ENCODE measurements at regions not wholly inside any gene's neighbourhood (a gene's known extent, or its start where the extent isn't known, plus 50 kb on each side); places are given as distances from the start of the nearest gene placed in this dataset.

GRCh38 chr2:228378696-228379425 is 197.4 kb upstream of the SPHKAP start:
- TF ChIP-seq CTCF (IDR thresholded peaks at IDR 0.05; ENCODE audit: partially characterized antibody, unreplicated experiment): no peak
- peaks cover 3% of the 10 kb centered on the region for H3K4me1 Mint-ChIP-seq (ENCODE audit: low read depth, unreplicated experiment)
- peaks cover 2% of the 10 kb centered on the region for H3K27me3 Mint-ChIP-seq (ENCODE audit: unreplicated experiment)
- no peaks in the 10 kb centered on the region for H3K9me3 Mint-ChIP-seq (ENCODE audit: unreplicated experiment)
- no peak overlapping the region for H3K4me3 Mint-ChIP-seq (ENCODE audit: unreplicated experiment)
- H3K27ac Mint-ChIP-seq (ENCODE audit: unreplicated experiment): no peak overlapping the region
- DNase-seq: no peak
- H3K36me3 Mint-ChIP-seq (ENCODE audit: unreplicated experiment): no peaks in the 10 kb centered on the region

GRCh38 chr2:228378233-228378632 is 196.7 kb upstream of the SPHKAP start:
- Mint-ChIP-seq H3K27me3 (ENCODE audit: unreplicated experiment) (peaks cover 2% of the 10 kb centered on the region), H3K9me3 (ENCODE audit: unreplicated experiment) (no peaks in the 10 kb centered on the region), H3K4me1 (ENCODE audit: low read depth, unreplicated experiment) (peaks cover 3% of the 10 kb centered on the region), H3K36me3 (ENCODE audit: unreplicated experiment) (no peaks in the 10 kb centered on the region), H3K4me3 (ENCODE audit: unreplicated experiment) (no peak overlapping the region), H3K27ac (ENCODE audit: unreplicated experiment) (no peak overlapping the region)
- DNase-seq: no peak
- no peak for TF ChIP-seq CTCF (IDR thresholded peaks at IDR 0.05; ENCODE audit: partially characterized antibody, unreplicated experiment)

- Mint-ChIP-seq H3K36me3 (ENCODE audit: unreplicated experiment) (no peaks in the 10 kb centered on the region), H3K27me3 (ENCODE audit: unreplicated experiment) (peaks cover 2% of the 10 kb centered on the region), H3K4me3 (ENCODE audit: unreplicated experiment) (no peak overlapping the region), H3K27ac (ENCODE audit: unreplicated experiment) (no peak overlapping the region), H3K4me1 (ENCODE audit: low read depth, unreplicated experiment) (peaks cover 3% of the 10 kb centered on the region), H3K9me3 (ENCODE audit: unreplicated experiment) (no peaks in the 10 kb centered on the region)
- no peak for DNase-seq
- TF ChIP-seq CTCF (IDR thresholded peaks at IDR 0.05; ENCODE audit: partially characterized antibody, unreplicated experiment): no peak
Observed at GRCh38 chr2:228377533-228377932, 196.0 kb upstream of the SPHKAP start.

GRCh38 chr2:228374741-228375140 is 193.3 kb upstream of the SPHKAP start:
- DNase-seq: no peak
- no peak for TF ChIP-seq CTCF (IDR thresholded peaks at IDR 0.05; ENCODE audit: partially characterized antibody, unreplicated experiment)
- Mint-ChIP-seq H3K4me3 (ENCODE audit: unreplicated experiment) (no peak overlapping the region), H3K4me1 (ENCODE audit: low read depth, unreplicated experiment) (peaks cover 3% of the 10 kb centered on the region), H3K27me3 (ENCODE audit: unreplicated experiment) (peaks cover 2% of the 10 kb centered on the region), H3K36me3 (ENCODE audit: unreplicated experiment) (no peaks in the 10 kb centered on the region), H3K27ac (ENCODE audit: unreplicated experiment) (no peak overlapping the region), H3K9me3 (ENCODE audit: unreplicated experiment) (no peaks in the 10 kb centered on the region)

- DNase-seq: no peak
- Mint-ChIP-seq H3K36me3 (ENCODE audit: unreplicated experiment) (no peaks in the 10 kb centered on the region), H3K9me3 (ENCODE audit: unreplicated experiment) (no peaks in the 10 kb centered on the region)
Observed at GRCh38 chr2:228373191-228373590, 191.7 kb upstream of the SPHKAP start.

More at GRCh38 chr2:228373191-228373590, 191.7 kb upstream of the SPHKAP start:
- no peak for TF ChIP-seq CTCF (IDR thresholded peaks at IDR 0.05; ENCODE audit: partially characterized antibody, unreplicated experiment)
- Mint-ChIP-seq H3K4me1 (ENCODE audit: low read depth, unreplicated experiment) (peaks cover 3% of the 10 kb centered on the region), H3K27ac (ENCODE audit: unreplicated experiment) (no peak overlapping the region), H3K4me3 (ENCODE audit: unreplicated experiment) (no peak overlapping the region), H3K27me3 (ENCODE audit: unreplicated experiment) (no peaks in the 10 kb centered on the region)
